Fibroblast of lung (primary cell): ENCODE measurements at regions not wholly inside any gene's neighbourhood (a gene's known extent, or its start where the extent isn't known, plus 50 kb on each side); places are given as distances from the start of the nearest gene placed in this dataset.

ENCODE experiments used
- CTCF ChIP-seq, 2 donors: IDR thresholded peaks in 1 of 2; conservative IDR thresholded peaks in 1 of 2; 1 replicate in 1 of 2; 2 replicates in 1 of 2; pipeline ENCODE4 v1.5.1; 2011 to 2012; ENCODE audit warnings: low read length in 2 of 2, control low read depth in 1 of 2, inconsistent platforms in 1 of 2, low read depth in 1 of 2, mild to moderate bottlenecking in 1 of 2
- EZH2 ChIP-seq: IDR thresholded peaks from 2 replicates; pipeline ENCODE4 v1.5.1; 2012; ENCODE audit warnings: low read length, control low read depth, mild to moderate bottlenecking; ENCODE audit errors: missing control alignments

GRCh38 chrX:109783701-109784079 lies 50.6 kb upstream of the ACSL4 start:
- TF ChIP-seq CTCF (conservative IDR thresholded peaks at IDR 0.05 in 1 of 2, IDR thresholded peaks at IDR 0.05 in 1 of 2; ENCODE audit: low read depth in 1 of 2, low read length in 2 of 2) (no peak), EZH2 (no peak)
